ENCODE measurements at regions not wholly inside any gene's neighbourhood (a gene's known extent, or its start where the extent isn't known, plus 50 kb on each side); places are given as distances from the start of the nearest gene placed in this dataset.

GRCh38 chr2:144939590-144939989, 419.7 kb upstream of the ZEB2 start:
- no peak for DNase-seq (ENCODE audit: low spot score, unreplicated experiment)
- Mint-ChIP-seq H3K27ac (no peak overlapping the region), H3K4me1 (ENCODE audit: low read depth) (peaks cover 5% of the 10 kb centered on the region), H3K4me3 (ENCODE audit: low read depth) (no peak overlapping the region), H3K27me3 (no peaks in the 10 kb centered on the region), H3K36me3 (ENCODE audit: insufficient read depth) (no peaks in the 10 kb centered on the region), H3K9me3 (ENCODE audit: low read depth) (peaks cover 2% of the 10 kb centered on the region)
- TF ChIP-seq, protein P1, sequence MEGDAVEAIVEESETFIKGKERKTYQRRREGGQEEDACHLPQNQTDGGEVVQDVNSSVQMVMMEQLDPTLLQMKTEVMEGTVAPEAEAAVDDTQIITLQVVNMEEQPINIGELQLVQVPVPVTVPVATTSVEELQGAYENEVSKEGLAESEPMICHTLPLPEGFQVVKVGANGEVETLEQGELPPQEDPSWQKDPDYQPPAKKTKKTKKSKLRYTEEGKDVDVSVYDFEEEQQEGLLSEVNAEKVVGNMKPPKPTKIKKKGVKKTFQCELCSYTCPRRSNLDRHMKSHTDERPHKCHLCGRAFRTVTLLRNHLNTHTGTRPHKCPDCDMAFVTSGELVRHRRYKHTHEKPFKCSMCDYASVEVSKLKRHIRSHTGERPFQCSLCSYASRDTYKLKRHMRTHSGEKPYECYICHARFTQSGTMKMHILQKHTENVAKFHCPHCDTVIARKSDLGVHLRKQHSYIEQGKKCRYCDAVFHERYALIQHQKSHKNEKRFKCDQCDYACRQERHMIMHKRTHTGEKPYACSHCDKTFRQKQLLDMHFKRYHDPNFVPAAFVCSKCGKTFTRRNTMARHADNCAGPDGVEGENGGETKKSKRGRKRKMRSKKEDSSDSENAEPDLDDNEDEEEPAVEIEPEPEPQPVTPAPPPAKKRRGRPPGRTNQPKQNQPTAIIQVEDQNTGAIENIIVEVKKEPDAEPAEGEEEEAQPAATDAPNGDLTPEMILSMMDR (IDR thresholded peaks at IDR 0.05; ENCODE audit: unreplicated experiment): no peak

DNA sequence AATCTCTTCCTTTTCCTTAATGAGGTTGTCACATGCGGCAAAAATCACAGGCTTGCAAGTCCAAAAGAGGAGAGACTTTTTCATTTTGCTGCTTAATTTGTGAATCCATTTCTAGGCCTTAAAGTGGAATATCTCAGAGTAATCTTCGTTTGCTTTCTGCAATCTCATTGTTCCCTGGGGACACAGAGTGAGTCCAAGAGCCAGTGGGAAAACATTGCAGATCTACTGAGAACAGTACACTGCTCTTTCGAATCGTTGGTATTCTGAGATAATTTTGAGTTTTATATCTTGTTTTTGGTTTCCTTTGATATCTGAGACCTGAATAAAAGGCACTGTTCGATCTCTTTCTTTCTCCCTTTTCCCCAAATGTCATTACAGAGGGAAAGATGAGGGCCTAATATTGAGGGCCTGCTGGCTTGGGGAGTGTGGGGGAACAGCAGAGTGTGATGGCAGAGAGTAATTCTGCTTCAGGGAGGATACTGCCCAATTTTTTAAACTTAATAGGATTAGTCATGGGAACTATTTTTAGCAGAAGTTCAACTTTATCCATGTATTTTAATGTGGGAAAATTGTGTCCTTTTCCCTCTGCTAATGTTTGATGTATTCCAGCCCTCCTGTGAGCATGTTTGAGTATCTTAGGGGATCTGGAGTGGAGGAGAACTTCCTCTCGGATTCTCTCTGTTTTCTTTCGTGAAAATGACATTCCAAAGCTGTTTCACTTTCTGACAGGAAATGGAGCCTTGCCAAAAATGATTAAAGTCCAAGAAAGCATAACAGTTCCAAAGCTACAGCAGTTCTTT, 418.2 kb upstream of the ZEB2 start:
- no peaks in the 10 kb centered on the region for H3K27me3 Mint-ChIP-seq
- no peaks in the 10 kb centered on the region for H3K36me3 Mint-ChIP-seq (ENCODE audit: insufficient read depth)
- no peak for DNase-seq (ENCODE audit: low spot score, unreplicated experiment)
- H3K27ac Mint-ChIP-seq: no peak overlapping the region
- TF ChIP-seq, protein P1 (IDR thresholded peaks at IDR 0.05; ENCODE audit: unreplicated experiment): no peak
- peaks cover 2% of the 10 kb centered on the region for H3K9me3 Mint-ChIP-seq (ENCODE audit: low read depth)
- peaks cover 5% of the 10 kb centered on the region for H3K4me1 Mint-ChIP-seq (ENCODE audit: low read depth)
- no peak overlapping the region for H3K4me3 Mint-ChIP-seq (ENCODE audit: low read depth)

- Mint-ChIP-seq H3K36me3 (ENCODE audit: insufficient read depth) (no peaks in the 10 kb centered on the region), H3K27ac (no peak overlapping the region), H3K27me3 (no peaks in the 10 kb centered on the region), H3K4me3 (ENCODE audit: low read depth) (no peak overlapping the region), H3K9me3 (ENCODE audit: low read depth) (peaks cover 2% of the 10 kb centered on the region), H3K4me1 (ENCODE audit: low read depth) (peaks cover 2% of the 10 kb centered on the region)
- TF ChIP-seq, protein P1 (IDR thresholded peaks at IDR 0.05; ENCODE audit: unreplicated experiment): no peak
- DNase-seq (ENCODE audit: low spot score, unreplicated experiment): no peak
Observed at GRCh38 chr2:144937066-144937465, 417.1 kb upstream of the ZEB2 start.

GRCh38 chr2:144936442-144936841, 416.5 kb upstream of the ZEB2 start:
- no peaks in the 10 kb centered on the region for H3K36me3 Mint-ChIP-seq (ENCODE audit: insufficient read depth)

DNA sequence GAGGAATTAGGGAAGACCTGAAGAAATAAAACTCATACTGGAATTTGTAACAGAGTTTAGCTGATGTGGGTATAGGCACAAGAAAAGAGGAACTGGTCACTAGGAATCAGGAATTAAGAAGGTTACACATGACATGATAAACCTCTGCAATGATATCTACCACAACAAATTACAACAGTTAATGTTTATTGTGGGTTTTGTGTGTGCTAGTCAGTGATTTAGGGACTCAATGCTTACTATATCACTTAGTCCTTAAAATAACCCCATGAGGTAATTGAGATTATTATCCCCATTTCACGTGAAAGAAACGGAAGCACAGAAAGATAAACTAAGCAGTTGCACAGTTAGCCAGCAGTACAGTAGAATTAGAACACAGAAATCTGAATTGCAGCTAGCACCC, 415.8 kb upstream of the ZEB2 start:
- Mint-ChIP-seq H3K4me1 (ENCODE audit: low read depth) (peaks cover 2% of the 10 kb centered on the region), H3K36me3 (ENCODE audit: insufficient read depth) (no peaks in the 10 kb centered on the region), H3K4me3 (ENCODE audit: low read depth) (no peak overlapping the region), H3K27me3 (no peaks in the 10 kb centered on the region), H3K27ac (no peak overlapping the region), H3K9me3 (ENCODE audit: low read depth) (no peaks in the 10 kb centered on the region)
- TF ChIP-seq, protein P1 (IDR thresholded peaks at IDR 0.05; ENCODE audit: unreplicated experiment): no peak
- DNase-seq (ENCODE audit: low spot score, unreplicated experiment): no peak

More at GRCh38 chr2:144936442-144936841, 416.5 kb upstream of the ZEB2 start:
- Mint-ChIP-seq H3K9me3 (ENCODE audit: low read depth) (peaks cover 2% of the 10 kb centered on the region), H3K4me1 (ENCODE audit: low read depth) (peaks cover 2% of the 10 kb centered on the region), H3K27ac (no peak overlapping the region), H3K27me3 (no peaks in the 10 kb centered on the region), H3K4me3 (ENCODE audit: low read depth) (no peak overlapping the region)
- no peak for DNase-seq (ENCODE audit: low spot score, unreplicated experiment)
- TF ChIP-seq, protein P1 (IDR thresholded peaks at IDR 0.05; ENCODE audit: unreplicated experiment): no peak

Measured in progenitor cell of endocrine pancreas (in vitro differentiated cells).